ENCODE measurements at regions not wholly inside any gene's neighbourhood (a gene's known extent, or its start where the extent isn't known, plus 50 kb on each side); places are given as distances from the start of the nearest gene placed in this dataset.

- H3K4me3 ChIP-seq = no peak overlapping the region
- DNase-seq = no peak
- H3K36me3 ChIP-seq = no peaks in the 10 kb centered on the region
- no peaks in the 10 kb centered on the region for H3K9me3 ChIP-seq
- TF ChIP-seq, protein P1, sequence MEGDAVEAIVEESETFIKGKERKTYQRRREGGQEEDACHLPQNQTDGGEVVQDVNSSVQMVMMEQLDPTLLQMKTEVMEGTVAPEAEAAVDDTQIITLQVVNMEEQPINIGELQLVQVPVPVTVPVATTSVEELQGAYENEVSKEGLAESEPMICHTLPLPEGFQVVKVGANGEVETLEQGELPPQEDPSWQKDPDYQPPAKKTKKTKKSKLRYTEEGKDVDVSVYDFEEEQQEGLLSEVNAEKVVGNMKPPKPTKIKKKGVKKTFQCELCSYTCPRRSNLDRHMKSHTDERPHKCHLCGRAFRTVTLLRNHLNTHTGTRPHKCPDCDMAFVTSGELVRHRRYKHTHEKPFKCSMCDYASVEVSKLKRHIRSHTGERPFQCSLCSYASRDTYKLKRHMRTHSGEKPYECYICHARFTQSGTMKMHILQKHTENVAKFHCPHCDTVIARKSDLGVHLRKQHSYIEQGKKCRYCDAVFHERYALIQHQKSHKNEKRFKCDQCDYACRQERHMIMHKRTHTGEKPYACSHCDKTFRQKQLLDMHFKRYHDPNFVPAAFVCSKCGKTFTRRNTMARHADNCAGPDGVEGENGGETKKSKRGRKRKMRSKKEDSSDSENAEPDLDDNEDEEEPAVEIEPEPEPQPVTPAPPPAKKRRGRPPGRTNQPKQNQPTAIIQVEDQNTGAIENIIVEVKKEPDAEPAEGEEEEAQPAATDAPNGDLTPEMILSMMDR (IDR thresholded peaks at IDR 0.05) = no peak
- no peak for TF ChIP-seq POLR2A (IDR thresholded peaks at IDR 0.05)
- no peak overlapping the region for H3K27ac ChIP-seq
- no peaks in the 10 kb centered on the region for H3K4me1 ChIP-seq
- no peaks in the 10 kb centered on the region for H3K27me3 ChIP-seq
Measured at GRCh38 chr20:5376228-5376627, 59.5 kb upstream of the PROKR2 start.

GRCh38 chr20:5374171-5374570 lies 57.4 kb upstream of the PROKR2 start:
- Histone ChIP-seq H3K36me3 (no peaks in the 10 kb centered on the region), H3K27ac (no peak overlapping the region), H3K4me1 (no peaks in the 10 kb centered on the region), H3K9me3 (no peaks in the 10 kb centered on the region), H3K27me3 (no peaks in the 10 kb centered on the region), H3K4me3 (no peak overlapping the region)
- TF ChIP-seq, protein P1 (IDR thresholded peaks at IDR 0.05) = no peak
- TF ChIP-seq POLR2A (IDR thresholded peaks at IDR 0.05) = no peak
- no peak for DNase-seq

DNA sequence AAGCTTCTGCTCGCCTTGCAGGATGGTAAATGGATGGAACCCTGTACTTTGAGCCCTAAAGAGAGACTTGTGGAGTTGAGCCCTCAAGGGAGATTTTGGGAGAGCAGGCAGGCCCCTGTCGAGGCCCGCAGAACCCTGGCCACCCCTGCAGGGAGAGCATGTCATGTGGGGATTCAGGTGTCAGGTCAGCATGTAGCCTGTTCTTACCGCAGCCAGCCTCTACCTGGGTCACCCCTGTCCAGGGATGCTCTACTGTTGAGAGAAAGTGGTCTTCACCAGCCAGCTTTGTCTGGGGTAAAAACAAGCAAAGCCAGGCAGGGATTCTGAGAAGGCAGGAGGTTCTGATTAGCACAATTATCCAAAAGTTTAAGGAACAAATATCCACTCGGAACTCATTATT lies 55.6 kb upstream of the PROKR2 start:
- H3K27me3 ChIP-seq = no peaks in the 10 kb centered on the region
- no peak overlapping the region for H3K27ac ChIP-seq
- TF ChIP-seq, protein P1 (IDR thresholded peaks at IDR 0.05) = no peak
- TF ChIP-seq POLR2A (IDR thresholded peaks at IDR 0.05) = no peak
- no peaks in the 10 kb centered on the region for H3K9me3 ChIP-seq
- no peak for DNase-seq
- H3K36me3 ChIP-seq = no peaks in the 10 kb centered on the region
- no peaks in the 10 kb centered on the region for H3K4me1 ChIP-seq
- no peak overlapping the region for H3K4me3 ChIP-seq

GRCh38 chr20:5369629-5370028 lies 52.9 kb upstream of the PROKR2 start:
- no peak for DNase-seq
- Histone ChIP-seq H3K36me3 (no peaks in the 10 kb centered on the region), H3K4me3 (no peak overlapping the region), H3K27me3 (no peaks in the 10 kb centered on the region), H3K9me3 (no peaks in the 10 kb centered on the region), H3K27ac (no peak overlapping the region), H3K4me1 (no peaks in the 10 kb centered on the region)
- TF ChIP-seq, protein P1 (IDR thresholded peaks at IDR 0.05) = no peak
- TF ChIP-seq POLR2A (IDR thresholded peaks at IDR 0.05) = no peak

Measured in Peyer's patch (tissue), 4 donors.